ENCODE measurements at regions not wholly inside any gene's neighbourhood (a gene's known extent, or its start where the extent isn't known, plus 50 kb on each side); places are given as distances from the start of the nearest gene placed in this dataset.
"Not testable (repeated sequence)": the region's sequence is repeated elsewhere in the genome, so short reads cannot be mapped to it uniquely, and the experiment has no call there.

DNA sequence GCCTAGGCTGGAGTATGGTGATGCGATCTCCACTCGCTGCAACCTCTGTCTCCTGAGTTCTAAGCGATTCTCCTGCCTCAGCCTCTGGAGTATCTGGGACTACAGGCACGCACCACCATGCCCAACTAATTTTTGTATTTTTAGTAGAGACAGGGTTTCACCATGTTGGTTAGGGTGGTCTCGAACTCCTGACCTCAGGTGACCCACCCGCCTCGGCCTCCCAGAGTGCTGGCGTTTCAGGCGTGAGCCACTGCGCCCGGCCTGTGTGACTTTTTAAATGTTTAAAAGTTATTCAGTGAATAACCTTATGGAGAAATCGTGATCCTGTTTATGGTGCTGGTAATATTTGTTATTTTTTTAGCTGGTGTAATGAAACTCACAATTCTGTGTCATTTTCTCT, 304.6 kb downstream of the PCDH7 start:
- not testable (repeated sequence) for TF ChIP-seq POLR2AphosphoS5 (IDR thresholded peaks at IDR 0.05; ENCODE audit: low read depth, low read length); POLR2A (IDR thresholded peaks at IDR 0.05; ENCODE audit: low read depth, low read length); TAF1 (IDR thresholded peaks at IDR 0.05; ENCODE audit: borderline replicate concordance, low read depth, low read length)
